GM18909 (cell line): ENCODE measurements at regions not wholly inside any gene's neighbourhood (a gene's known extent, or its start where the extent isn't known, plus 50 kb on each side); places are given as distances from the start of the nearest gene placed in this dataset.

ENCODE experiments used
- ATAC-seq: cut with Tn5 transposase; IDR thresholded peaks from one replicate; pipeline ENCODE4 v1.9.1; 2021; ENCODE audit warnings: mild to moderate bottlenecking; ENCODE audit not compliant: unreplicated experiment, poor library complexity

- no peak for ATAC-seq
These were observed 110.3 kb downstream of the RFLNA start for GRCh38 chr12:124405151-124405550.

DNA sequence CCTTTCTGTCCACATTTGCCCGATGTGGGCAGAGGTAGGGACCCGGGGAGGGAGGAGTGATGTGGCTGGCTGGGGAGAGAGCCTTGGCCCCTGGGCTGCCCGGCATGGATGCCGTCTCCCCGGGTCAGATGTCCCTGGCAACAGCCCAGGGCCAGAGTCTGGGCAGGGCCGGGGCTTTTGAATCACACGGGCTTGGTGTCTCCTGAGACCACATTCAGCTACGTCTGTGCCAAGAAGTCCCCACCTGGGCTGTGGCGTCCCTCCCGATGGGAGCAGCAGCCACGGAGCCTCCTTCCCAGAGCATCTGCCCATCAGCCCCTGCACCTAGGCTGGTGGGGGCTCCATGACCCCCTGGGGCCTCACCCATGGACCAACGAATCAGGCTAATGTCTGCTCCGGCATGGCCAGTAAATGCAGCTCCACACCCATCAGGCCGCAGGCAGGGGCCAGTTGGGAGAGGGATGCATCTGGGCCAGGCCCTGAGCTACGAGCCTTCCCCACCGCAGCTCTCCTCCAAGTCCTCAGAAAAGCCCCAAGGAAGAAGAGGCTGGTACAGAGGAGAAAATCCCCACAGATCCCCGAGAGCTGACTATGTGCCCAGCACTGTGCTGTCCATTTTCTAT, 109.4 kb downstream of the RFLNA start:
- ATAC-seq, result no peak

- ATAC-seq, result no peak
These were observed 108.4 kb downstream of the RFLNA start for GRCh38 chr12:124403273-124403672.

- no peak for ATAC-seq
These were observed 107.6 kb downstream of the RFLNA start for GRCh38 chr12:124402248-124403066.

DNA sequence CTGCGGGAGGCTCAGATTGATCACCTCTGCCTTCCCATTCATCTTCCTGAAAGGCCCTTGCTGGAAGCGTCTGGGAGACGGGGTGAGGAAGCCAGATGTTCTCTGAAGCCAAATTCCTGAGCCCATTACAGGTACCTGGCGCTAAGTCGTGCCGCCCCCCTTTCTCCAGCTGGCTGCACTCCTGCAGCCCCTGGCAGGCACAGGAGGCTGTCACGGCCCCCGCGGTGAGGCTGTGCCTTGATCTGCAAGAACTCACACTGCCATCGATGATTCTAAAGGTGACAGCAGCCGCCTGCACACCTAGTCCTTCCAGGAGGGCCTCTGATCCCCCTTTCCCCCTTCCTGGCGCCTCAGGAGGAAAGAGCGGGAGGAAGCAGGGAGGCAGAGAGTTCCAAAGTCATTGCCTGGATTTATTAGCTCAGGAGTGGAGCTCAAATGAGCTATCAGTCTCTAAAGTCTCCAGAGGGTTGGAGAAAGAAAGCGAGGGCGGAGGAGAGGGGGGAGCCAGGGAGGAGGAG, 106.9 kb downstream of the RFLNA start:
- no peak for ATAC-seq

- ATAC-seq, result no peak
These were observed 105.2 kb downstream of the RFLNA start for GRCh38 chr12:124400124-124400523.

DNA sequence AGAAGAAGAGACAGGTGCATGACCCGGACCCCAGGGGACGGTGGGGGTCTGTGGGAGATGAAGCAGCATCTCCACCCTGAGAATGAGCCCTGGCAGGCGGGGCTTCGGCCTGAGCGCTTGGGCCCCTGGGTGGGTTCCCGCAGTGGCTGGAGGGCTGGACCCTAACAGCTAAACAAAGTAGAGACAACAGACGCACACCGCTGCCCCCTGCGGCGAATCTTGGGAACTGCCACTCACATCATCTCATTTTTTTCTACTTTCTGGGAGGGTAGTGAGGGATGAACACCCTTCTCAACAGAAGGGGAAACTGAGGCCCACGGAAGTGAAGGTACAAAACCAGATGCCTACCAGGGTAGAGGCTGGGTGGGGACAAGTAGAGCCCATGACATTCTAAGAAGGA, 104.7 kb downstream of the RFLNA start:
- no peak for ATAC-seq

- ATAC-seq, result no peak
These were observed 103.8 kb downstream of the RFLNA start for GRCh38 chr12:124398578-124399227.

DNA sequence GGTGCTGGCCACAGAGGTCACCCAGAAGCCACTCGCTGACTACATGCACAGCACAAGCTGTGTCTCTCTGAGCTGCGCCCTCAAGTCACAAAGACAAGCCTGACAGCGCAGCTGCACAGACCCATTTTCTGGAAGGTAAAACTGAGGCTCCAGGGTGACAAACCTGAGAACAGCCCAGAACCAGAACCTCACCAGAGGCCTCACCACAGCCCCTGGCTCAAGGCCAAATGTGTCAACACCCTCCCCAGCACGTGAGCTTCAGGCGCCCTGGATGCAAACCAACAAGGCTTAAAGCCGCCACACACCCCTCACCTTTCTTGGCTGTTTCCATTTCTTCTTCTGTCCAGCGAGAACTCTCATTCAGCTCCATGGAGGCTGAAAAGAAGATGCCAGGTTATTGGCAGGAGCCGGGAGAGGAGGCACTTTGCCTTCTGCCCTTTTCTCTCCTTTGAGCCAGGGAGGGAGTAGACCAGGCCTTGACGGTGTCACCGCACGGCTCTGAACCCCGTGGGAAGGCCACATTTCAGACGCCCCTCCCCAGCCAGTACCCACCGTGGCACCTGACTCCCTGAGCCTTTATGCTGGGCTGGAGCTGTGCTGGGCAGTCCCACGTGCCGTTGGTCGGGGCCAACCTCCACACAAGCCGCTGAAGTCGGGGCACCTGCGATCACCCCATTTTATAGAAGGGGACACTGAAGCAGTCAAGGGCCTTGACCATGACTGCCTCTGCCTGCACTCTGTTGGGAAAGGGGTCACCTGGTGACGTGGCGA, 103.1 kb downstream of the RFLNA start:
- no peak for ATAC-seq

DNA sequence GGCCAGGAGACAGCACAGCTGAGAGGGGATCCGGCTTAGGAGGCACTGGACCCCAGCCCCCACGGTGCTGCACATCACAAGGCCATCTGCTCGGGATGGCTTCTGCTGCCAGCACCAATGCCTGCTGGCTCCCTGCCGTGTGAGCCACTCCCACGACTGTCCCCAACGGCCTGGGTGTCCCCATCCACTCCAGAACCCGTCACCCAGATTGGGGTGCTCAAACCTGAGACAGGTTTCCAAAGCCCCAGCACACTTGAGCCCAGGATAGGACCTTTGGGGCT, 102.4 kb downstream of the RFLNA start:
- no peak for ATAC-seq

GRCh38 chr12:124396544-124397398, 101.9 kb downstream of the RFLNA start:
- ATAC-seq, result no peak

GRCh38 chr12:124395986-124396385, 101.1 kb downstream of the RFLNA start:
- ATAC-seq, result no peak

- no peak for ATAC-seq
These were observed 100.4 kb downstream of the RFLNA start for GRCh38 chr12:124395284-124395752.

DNA sequence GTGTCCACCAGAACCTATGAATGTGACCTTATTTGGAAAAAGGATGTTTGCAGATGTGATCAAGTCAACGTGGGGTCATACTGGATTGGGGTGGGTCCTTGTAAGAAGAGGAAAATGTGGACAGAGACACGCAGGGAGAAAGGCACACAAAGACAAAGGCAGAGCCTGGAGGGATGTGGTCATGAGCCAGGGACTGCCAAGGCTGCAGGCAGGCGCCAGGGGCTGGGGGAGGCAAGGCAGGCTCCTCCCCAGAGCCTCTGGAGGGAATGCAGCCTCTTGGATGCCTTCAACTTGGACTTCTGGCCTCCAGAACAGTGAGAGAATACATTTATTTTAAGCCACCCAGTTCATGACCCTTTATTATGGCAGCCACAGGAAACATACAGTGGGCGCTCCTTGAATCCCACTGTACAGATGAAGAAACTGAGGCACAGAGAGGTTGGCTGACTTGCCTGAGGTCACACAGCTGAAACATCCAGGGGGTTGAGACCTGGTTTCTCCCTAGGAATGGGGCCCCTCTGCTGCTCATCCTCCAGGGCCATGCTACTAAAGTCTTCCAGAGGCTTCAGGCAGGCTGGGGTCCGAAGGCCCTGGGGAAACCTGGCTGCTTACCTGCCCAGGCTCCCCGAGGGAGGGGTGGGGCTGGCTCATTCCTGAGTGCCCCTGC, 99.7 kb downstream of the RFLNA start:
- ATAC-seq, result no peak

DNA sequence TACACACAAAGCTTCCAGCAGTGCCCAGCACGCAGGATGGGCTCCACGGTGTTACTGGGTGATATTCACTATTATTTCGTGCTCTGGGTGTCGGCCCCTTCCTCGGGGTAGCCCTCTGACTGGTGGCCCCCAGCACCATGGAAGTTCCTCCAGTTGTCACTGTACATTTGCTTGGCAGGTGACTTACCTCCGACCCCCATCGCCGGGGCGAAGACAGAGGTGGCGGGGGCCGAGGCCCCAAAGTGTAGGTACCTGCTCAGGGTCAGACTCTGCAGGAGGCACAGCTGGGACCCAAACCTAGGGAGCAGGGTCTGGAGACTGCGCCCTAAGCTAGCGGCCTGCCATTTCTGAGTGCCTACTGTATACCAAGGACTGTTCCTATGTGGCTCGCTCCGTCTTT, 98.9 kb downstream of the RFLNA start:
- ATAC-seq, result no peak

- no peak for ATAC-seq
These were observed 98.5 kb downstream of the RFLNA start for GRCh38 chr12:124393414-124393790.

GRCh38 chr12:124392667-124393413, 97.9 kb downstream of the RFLNA start:
- no peak for ATAC-seq

DNA sequence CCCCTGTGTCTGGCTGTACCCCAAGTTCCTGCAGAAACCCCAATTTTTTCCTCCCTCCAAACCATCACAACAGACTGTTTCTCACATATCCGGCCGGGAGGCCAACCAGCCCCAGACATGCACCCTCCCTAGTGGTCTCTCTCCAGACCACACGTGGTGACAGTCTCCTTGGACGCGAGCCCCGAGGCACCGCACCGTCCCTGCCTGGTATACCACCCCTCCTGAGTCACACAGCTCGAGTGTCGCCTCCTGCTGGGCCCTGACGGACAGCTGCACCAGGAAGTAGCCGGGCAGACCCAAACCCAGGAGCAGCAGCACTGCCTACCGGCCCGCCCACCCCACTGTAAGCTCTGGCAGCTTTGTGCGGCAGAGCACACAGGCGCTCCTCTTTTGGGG, 97.4 kb downstream of the RFLNA start:
- peak; percentile 24 for ATAC-seq
